ENCODE measurements at regions not wholly inside any gene's neighbourhood (a gene's known extent, or its start where the extent isn't known, plus 50 kb on each side); places are given as distances from the start of the nearest gene placed in this dataset.

- Mint-ChIP-seq H3K36me3 (ENCODE audit: insufficient read depth in 2 of 2) (no peaks in the 10 kb centered on the region), H3K27ac (no peak overlapping the region), H3K27me3 (ENCODE audit: low read depth) (no peaks in the 10 kb centered on the region), H3K4me1 (ENCODE audit: low read depth) (no peaks in the 10 kb centered on the region), H3K9me3 (peaks cover 11 to 15% of the 10 kb centered on the region in 2 donors), H3K4me3 (no peak overlapping the region)
- no peak for DNase-seq
- no peak for ATAC-seq (replicated peaks in 1 of 2)
These were observed 56.2 kb downstream of the TAF11L14 start for GRCh38 chr5:17690473-17690872.

GRCh38 chr5:17691762-17692161 lies 57.5 kb downstream of the TAF11L14 start:
- Mint-ChIP-seq H3K4me1 (ENCODE audit: low read depth) (no peaks in the 10 kb centered on the region), H3K27me3 (ENCODE audit: low read depth) (no peaks in the 10 kb centered on the region), H3K36me3 (ENCODE audit: insufficient read depth in 2 of 2) (no peaks in the 10 kb centered on the region), H3K27ac (no peak overlapping the region), H3K4me3 (no peak overlapping the region), H3K9me3 (peaks cover 10 to 14% of the 10 kb centered on the region in 2 donors)
- ATAC-seq (replicated peaks in 1 of 2): no peak
- no peak for DNase-seq

- Mint-ChIP-seq H3K4me3 (no peak overlapping the region), H3K9me3 (peaks cover 11 to 12% of the 10 kb centered on the region in 2 donors)
These were observed 60.1 kb downstream of the TAF11L14 start for GRCh38 chr5:17694371-17694770.

GRCh38 chr5:17694914-17695313 lies 60.7 kb downstream of the TAF11L14 start:
- DNase-seq (no peak), ATAC-seq (replicated peaks in 1 of 2) (no peak)
- Mint-ChIP-seq H3K4me1 (ENCODE audit: low read depth) (no peaks in the 10 kb centered on the region), H3K27me3 (ENCODE audit: low read depth) (no peaks in the 10 kb centered on the region), H3K27ac (no peak overlapping the region), H3K36me3 (ENCODE audit: insufficient read depth in 2 of 2) (no peaks in the 10 kb centered on the region), H3K9me3 (peaks cover 12% of the 10 kb centered on the region in 2 donors), H3K4me3 (no peak overlapping the region)

More at GRCh38 chr5:17694371-17694770, 60.1 kb downstream of the TAF11L14 start:
- Mint-ChIP-seq H3K27ac (no peak overlapping the region), H3K4me1 (ENCODE audit: low read depth) (no peaks in the 10 kb centered on the region), H3K36me3 (ENCODE audit: insufficient read depth in 2 of 2) (no peaks in the 10 kb centered on the region), H3K27me3 (ENCODE audit: low read depth) (no peaks in the 10 kb centered on the region)
- DNase-seq (no peak), ATAC-seq (replicated peaks in 1 of 2) (no peak)

- no peak overlapping the region for H3K4me3 Mint-ChIP-seq
- no peaks in the 10 kb centered on the region for H3K36me3 Mint-ChIP-seq (ENCODE audit: insufficient read depth in 2 of 2)
- ATAC-seq (replicated peaks in 1 of 2) (no peak), DNase-seq (no peak)
- no peak overlapping the region for H3K27ac Mint-ChIP-seq
- H3K4me1 Mint-ChIP-seq (ENCODE audit: low read depth): no peaks in the 10 kb centered on the region
- no peaks in the 10 kb centered on the region for H3K27me3 Mint-ChIP-seq (ENCODE audit: low read depth)
- H3K9me3 Mint-ChIP-seq: peaks cover 13 to 17% of the 10 kb centered on the region in 2 donors
These were observed 62.4 kb downstream of the TAF11L14 start for GRCh38 chr5:17696627-17697026.

GRCh38 chr5:17697671-17698070 lies 63.4 kb downstream of the TAF11L14 start:
- Mint-ChIP-seq H3K9me3 (peaks cover 12 to 15% of the 10 kb centered on the region in 2 donors), H3K4me3 (no peak overlapping the region), H3K27ac (no peak overlapping the region), H3K36me3 (ENCODE audit: insufficient read depth in 2 of 2) (no peaks in the 10 kb centered on the region), H3K27me3 (ENCODE audit: low read depth) (no peaks in the 10 kb centered on the region), H3K4me1 (ENCODE audit: low read depth) (no peaks in the 10 kb centered on the region)
- ATAC-seq (replicated peaks in 1 of 2) (no peak), DNase-seq (no peak)

GRCh38 chr5:17709011-17709710 lies 74.9 kb downstream of the TAF11L14 start:
- no peak overlapping the region for H3K4me3 Mint-ChIP-seq
- no peaks in the 10 kb centered on the region for H3K36me3 Mint-ChIP-seq (ENCODE audit: insufficient read depth in 2 of 2)
- no peaks in the 10 kb centered on the region for H3K4me1 Mint-ChIP-seq (ENCODE audit: low read depth)
- no peak for ATAC-seq (replicated peaks in 1 of 2)
- peaks cover 2 to 10% of the 10 kb centered on the region in 2 donors for H3K9me3 Mint-ChIP-seq
- no peak overlapping the region for H3K27ac Mint-ChIP-seq
- no peaks in the 10 kb centered on the region for H3K27me3 Mint-ChIP-seq (ENCODE audit: low read depth)
- DNase-seq: no peak

GRCh38 chr5:17713301-17713700 lies 79.0 kb downstream of the TAF11L14 start:
- DNase-seq (no peak), ATAC-seq (replicated peaks in 1 of 2) (no peak)
- H3K9me3 Mint-ChIP-seq: peaks cover 4 to 8% of the 10 kb centered on the region in 2 donors
- H3K4me3 Mint-ChIP-seq: no peak overlapping the region
- peaks cover 0 to 3% of the 10 kb centered on the region in 2 donors for H3K36me3 Mint-ChIP-seq (ENCODE audit: insufficient read depth in 2 of 2)
- no peaks in the 10 kb centered on the region for H3K27me3 Mint-ChIP-seq (ENCODE audit: low read depth)
- H3K4me1 Mint-ChIP-seq (ENCODE audit: low read depth): no peaks in the 10 kb centered on the region
- no peak overlapping the region for H3K27ac Mint-ChIP-seq

- Mint-ChIP-seq H3K9me3 (peaks cover 6 to 10% of the 10 kb centered on the region in 2 donors), H3K27me3 (ENCODE audit: low read depth) (no peaks in the 10 kb centered on the region), H3K36me3 (ENCODE audit: insufficient read depth in 2 of 2) (peaks cover 0 to 3% of the 10 kb centered on the region in 2 donors), H3K4me1 (ENCODE audit: low read depth) (no peaks in the 10 kb centered on the region), H3K27ac (no peak overlapping the region), H3K4me3 (no peak overlapping the region)
- ATAC-seq (replicated peaks in 1 of 2) (no peak), DNase-seq (no peak)
These were observed 79.9 kb downstream of the TAF11L14 start for GRCh38 chr5:17714186-17714585.

- no peak overlapping the region for H3K4me3 Mint-ChIP-seq
- peaks cover 0 to 6% of the 10 kb centered on the region in 2 donors for H3K36me3 Mint-ChIP-seq (ENCODE audit: insufficient read depth in 2 of 2)
- H3K27ac Mint-ChIP-seq: no peak overlapping the region
- no peak for DNase-seq
- no peaks in the 10 kb centered on the region for H3K27me3 Mint-ChIP-seq (ENCODE audit: low read depth)
- no peaks in the 10 kb centered on the region for H3K4me1 Mint-ChIP-seq (ENCODE audit: low read depth)
- H3K9me3 Mint-ChIP-seq: peaks cover 3 to 4% of the 10 kb centered on the region in 2 donors
- ATAC-seq (replicated peaks in 1 of 2): no peak
These were observed 85.3 kb downstream of the TAF11L14 start for GRCh38 chr5:17719592-17719991.

GRCh38 chr5:17720071-17720470 lies 85.8 kb downstream of the TAF11L14 start:
- Mint-ChIP-seq H3K4me1 (ENCODE audit: low read depth) (no peaks in the 10 kb centered on the region), H3K27me3 (ENCODE audit: low read depth) (no peaks in the 10 kb centered on the region), H3K9me3 (peaks cover 3 to 4% of the 10 kb centered on the region in 2 donors), H3K36me3 (ENCODE audit: insufficient read depth in 2 of 2) (peaks cover 0 to 6% of the 10 kb centered on the region in 2 donors), H3K4me3 (no peak overlapping the region), H3K27ac (no peak overlapping the region)
- ATAC-seq (replicated peaks in 1 of 2) (no peak), DNase-seq (no peak)

GRCh38 chr5:17723876-17724275 lies 89.6 kb downstream of the TAF11L14 start:
- peaks cover 0 to 3% of the 10 kb centered on the region in 2 donors for H3K9me3 Mint-ChIP-seq
- H3K4me1 Mint-ChIP-seq (ENCODE audit: low read depth): no peaks in the 10 kb centered on the region
- peaks cover 0 to 4% of the 10 kb centered on the region in 2 donors for H3K36me3 Mint-ChIP-seq (ENCODE audit: insufficient read depth in 2 of 2)
- no peak overlapping the region for H3K4me3 Mint-ChIP-seq
- no peak overlapping the region for H3K27ac Mint-ChIP-seq
- DNase-seq (no peak), ATAC-seq (replicated peaks in 1 of 2) (no peak)
- no peaks in the 10 kb centered on the region for H3K27me3 Mint-ChIP-seq (ENCODE audit: low read depth)

- H3K4me3 Mint-ChIP-seq: no peak overlapping the region
- no peak for ATAC-seq (replicated peaks in 1 of 2)
These were observed 92.8 kb downstream of the TAF11L14 start for GRCh38 chr5:17727098-17727497.

GRCh38 chr5:17730421-17730820 lies 96.2 kb downstream of the TAF11L14 start:
- peaks cover 4 to 11% of the 10 kb centered on the region in 2 donors for H3K9me3 Mint-ChIP-seq
- no peak for DNase-seq
- ATAC-seq (replicated peaks in 1 of 2): no peak
- H3K4me3 Mint-ChIP-seq: no peak overlapping the region
- H3K36me3 Mint-ChIP-seq (ENCODE audit: insufficient read depth in 2 of 2): peaks cover 0 to 1% of the 10 kb centered on the region in 2 donors
- H3K27ac Mint-ChIP-seq: no peak overlapping the region
- no peaks in the 10 kb centered on the region for H3K27me3 Mint-ChIP-seq (ENCODE audit: low read depth)
- no peaks in the 10 kb centered on the region for H3K4me1 Mint-ChIP-seq (ENCODE audit: low read depth)

More at GRCh38 chr5:17727098-17727497, 92.8 kb downstream of the TAF11L14 start:
- no peak overlapping the region for H3K27ac Mint-ChIP-seq
- H3K36me3 Mint-ChIP-seq (ENCODE audit: insufficient read depth in 2 of 2): peaks cover 0 to 1% of the 10 kb centered on the region in 2 donors
- no peaks in the 10 kb centered on the region for H3K27me3 Mint-ChIP-seq (ENCODE audit: low read depth)
- H3K9me3 Mint-ChIP-seq: peaks cover 0 to 8% of the 10 kb centered on the region in 2 donors
- DNase-seq: no peak
- H3K4me1 Mint-ChIP-seq (ENCODE audit: low read depth): no peaks in the 10 kb centered on the region

Measured in activated T-cell treated with anti-CD3 and anti-CD28 coated beads, Interleukin-2, amount 50 U/mL, for 72 hours (primary cell).